Dedifferentiated amniotic fluid mesenchymal stem cell (primary cell): ENCODE measurements at regions not wholly inside any gene's neighbourhood (a gene's known extent, or its start where the extent isn't known, plus 50 kb on each side); places are given as distances from the start of the nearest gene placed in this dataset.

Experiments
- DNase-seq: peaks from one replicate; pipeline ENCODE4 v3.0.0-alpha.2; 2016; ENCODE audit errors: extremely low spot score

- DNase-seq, result no peak
Measured at GRCh38 chr3:186411994-186412393, 50.0 kb upstream of the DGKG start.
